Astrocyte of the cerebellum (primary cell): ENCODE measurements at regions not wholly inside any gene's neighbourhood (a gene's known extent, or its start where the extent isn't known, plus 50 kb on each side); places are given as distances from the start of the nearest gene placed in this dataset.

Experiments
- DNase-seq: peaks from one replicate; pipeline ENCODE4 v3.0.0-alpha.2; 2011; ENCODE audit warnings: low read depth
- H3K4me3 ChIP-seq: 2 replicates; pipeline ENCODE4 v1.5.1; 2011; ENCODE audit warnings: mild to moderate bottlenecking, low read depth, low read length, moderate library complexity
- CTCF ChIP-seq: IDR thresholded peaks from 2 replicates; pipeline ENCODE4 v1.5.1; 2012; ENCODE audit warnings: low read length, low read depth, moderate library complexity, mild to moderate bottlenecking; ENCODE audit errors: missing control alignments
- in situ Hi-C: cut with HindIII; loops from 2 replicates; pipeline ENCODE4 v1.10.0; 2017; ENCODE audit warnings: low sequenced_read_pairs

GRCh38 chr2:7997279-7997678, 684.6 kb upstream of the ID2 start:
- no peak for DNase-seq
- no peak for TF ChIP-seq CTCF
- no peak overlapping the region for H3K4me3 ChIP-seq
- in situ Hi-C loops = no loop called here

- no peak for TF ChIP-seq CTCF
- in situ Hi-C loops = no loop called here
- no peak overlapping the region for H3K4me3 ChIP-seq
- no peak for DNase-seq
Observed at GRCh38 chr2:7999683-8000476, 682.0 kb upstream of the ID2 start.

GRCh38 chr2:8000870-8001269, 681.0 kb upstream of the ID2 start:
- DNase-seq = no peak
- in situ Hi-C loops = no loop called here
- no peak overlapping the region for H3K4me3 ChIP-seq
- TF ChIP-seq CTCF = peak; percentile 26

- H3K4me3 ChIP-seq = no peak overlapping the region
- no peak for DNase-seq
- TF ChIP-seq CTCF = no peak
- in situ Hi-C loops = no loop called here
Observed at GRCh38 chr2:8002765-8003393, 679.0 kb upstream of the ID2 start.

- no peak for DNase-seq
- in situ Hi-C loops = no loop called here
- no peak for TF ChIP-seq CTCF
- H3K4me3 ChIP-seq = no peak overlapping the region
Observed at GRCh38 chr2:8003462-8004075, 678.3 kb upstream of the ID2 start.

- in situ Hi-C loops = no loop called here
- TF ChIP-seq CTCF = no peak
- no peak for DNase-seq
- H3K4me3 ChIP-seq = no peak overlapping the region
Observed at GRCh38 chr2:8004250-8004681, 677.6 kb upstream of the ID2 start.
